Uterus (tissue), 3 donors: ENCODE measurements at regions not wholly inside any gene's neighbourhood (a gene's known extent, or its start where the extent isn't known, plus 50 kb on each side); places are given as distances from the start of the nearest gene placed in this dataset.

Source experiments
- DNase-seq, 2 donors: peaks; one replicate each; pipeline ENCODE4 v3.0.0-alpha.2; 2019 to 2020
- H3K27ac ChIP-seq, 2 donors: fragments of 200-600 bp; sonication (generic); 1 replicate in 1 of 2; 2 replicates in 1 of 2; pipeline ENCODE4 v1.5.1; 2016 to 2018
- H3K27me3 ChIP-seq, 2 donors: fragments of 200-600 bp; sonication (generic); one replicate each; pipeline ENCODE4 v1.5.1; 2018 to 2019; ENCODE audit warnings: control low read depth in 1 of 2
- H3K36me3 ChIP-seq, 2 donors: fragments of 200-600 bp; sonication (generic); one replicate each; pipeline ENCODE4 v1.5.1; 2019; ENCODE audit warnings: control low read depth in 1 of 2
- H3K4me1 ChIP-seq, 2 donors: fragments of 200-600 bp; sonication (generic); one replicate each; pipeline ENCODE4 v1.5.1; 2018 to 2019; ENCODE audit warnings: control low read depth in 1 of 2
- H3K4me3 ChIP-seq, 2 donors: fragments of 200-600 bp; sonication (generic); 1 replicate in 1 of 2; 2 replicates in 1 of 2; pipeline ENCODE4 v1.5.1; 2018 to 2019; ENCODE audit warnings: mild to moderate bottlenecking in 1 of 2
- H3K9me3 ChIP-seq, 2 donors: fragments of 200-600 bp; sonication (generic); one replicate each; pipeline ENCODE4 v1.5.1; 2019; ENCODE audit warnings: control low read depth in 1 of 2
- POLR2A ChIP-seq, 2 donors: fragments of 450-650 bp; IDR thresholded peaks; one replicate each; pipeline ENCODE4 v1.6.1; 2016; ENCODE audit warnings: antibody characterized with exemption in 2 of 2, mild to moderate bottlenecking in 1 of 2, moderate library complexity in 1 of 2
- intact Hi-C: fragments of 100-400 bp; cut with DNase I; formaldehyde crosslinking; loops from one replicate; pipeline ENCODE4 v1.15.1; 2023; ENCODE audit warnings: low total_unique reads
- TF ChIP-seq, protein P1 (sequence below), 4 experiments: fragments of 200-600 bp in 2 of 4; fragments of 450-650 bp in 2 of 4; sonication (generic) in 2 of 4; IDR thresholded peaks; one replicate each; pipeline ENCODE4 v1.5.1; 2016 to 2019; ENCODE audit warnings: antibody characterized with exemption in 4 of 4, mild to moderate bottlenecking in 2 of 4, moderate library complexity in 1 of 4
- donor health status: DM: yes; HTN: yes; CAD: no.

DNA sequence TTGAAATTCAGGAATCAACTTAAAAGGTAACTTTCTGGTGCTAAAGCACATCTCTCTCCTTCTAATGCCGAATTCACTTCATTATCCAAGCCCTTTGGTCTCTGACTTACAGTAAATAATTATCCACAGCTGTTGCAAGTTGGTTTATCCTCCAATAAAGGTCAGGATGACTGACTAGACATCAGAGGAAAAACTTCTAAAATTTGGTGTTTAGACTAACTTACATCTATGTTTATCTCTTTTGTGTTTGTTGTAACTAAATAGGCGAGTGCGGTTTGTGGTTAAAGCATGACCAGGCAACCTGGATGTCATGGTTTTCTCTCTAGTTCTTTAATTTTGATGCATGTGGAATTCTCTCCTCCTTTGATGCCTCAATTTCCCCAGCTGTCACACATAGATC is 237.4 kb upstream of the LRTM1 start:
- no peaks in the 10 kb centered on the region for H3K9me3 ChIP-seq
- no peaks in the 10 kb centered on the region for H3K36me3 ChIP-seq
- H3K4me1 ChIP-seq: peaks cover 0 to 3% of the 10 kb centered on the region in 2 donors
- H3K4me3 ChIP-seq: no peak overlapping the region
- intact Hi-C loops: no loop called here
- no peak for DNase-seq
- H3K27me3 ChIP-seq: no peaks in the 10 kb centered on the region
- H3K27ac ChIP-seq: no peak overlapping the region
- TF ChIP-seq, protein P1, sequence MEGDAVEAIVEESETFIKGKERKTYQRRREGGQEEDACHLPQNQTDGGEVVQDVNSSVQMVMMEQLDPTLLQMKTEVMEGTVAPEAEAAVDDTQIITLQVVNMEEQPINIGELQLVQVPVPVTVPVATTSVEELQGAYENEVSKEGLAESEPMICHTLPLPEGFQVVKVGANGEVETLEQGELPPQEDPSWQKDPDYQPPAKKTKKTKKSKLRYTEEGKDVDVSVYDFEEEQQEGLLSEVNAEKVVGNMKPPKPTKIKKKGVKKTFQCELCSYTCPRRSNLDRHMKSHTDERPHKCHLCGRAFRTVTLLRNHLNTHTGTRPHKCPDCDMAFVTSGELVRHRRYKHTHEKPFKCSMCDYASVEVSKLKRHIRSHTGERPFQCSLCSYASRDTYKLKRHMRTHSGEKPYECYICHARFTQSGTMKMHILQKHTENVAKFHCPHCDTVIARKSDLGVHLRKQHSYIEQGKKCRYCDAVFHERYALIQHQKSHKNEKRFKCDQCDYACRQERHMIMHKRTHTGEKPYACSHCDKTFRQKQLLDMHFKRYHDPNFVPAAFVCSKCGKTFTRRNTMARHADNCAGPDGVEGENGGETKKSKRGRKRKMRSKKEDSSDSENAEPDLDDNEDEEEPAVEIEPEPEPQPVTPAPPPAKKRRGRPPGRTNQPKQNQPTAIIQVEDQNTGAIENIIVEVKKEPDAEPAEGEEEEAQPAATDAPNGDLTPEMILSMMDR (IDR thresholded peaks at IDR 0.05): no peak
- TF ChIP-seq POLR2A (IDR thresholded peaks at IDR 0.05): no peak

DNA sequence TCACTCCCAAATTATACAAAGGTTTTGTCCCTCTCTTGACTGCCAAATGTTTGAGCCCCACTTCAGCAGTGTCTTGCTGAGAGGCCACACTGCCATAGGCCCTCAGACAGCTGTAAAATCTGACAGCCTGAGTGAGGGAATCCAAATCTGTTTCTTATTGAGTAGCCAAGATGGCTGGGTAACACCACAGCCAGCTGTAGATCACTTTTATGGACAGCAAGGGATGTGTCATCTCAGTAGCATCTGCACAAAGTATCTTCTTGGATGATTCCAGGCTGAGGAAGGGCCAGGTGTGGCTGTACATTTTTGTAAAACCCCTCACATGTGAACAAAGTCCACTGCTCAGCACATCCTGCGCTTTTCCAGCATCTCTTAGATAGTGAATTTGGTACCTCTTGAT is 237.0 kb upstream of the LRTM1 start:
- DNase-seq: no peak
- no peak overlapping the region for H3K4me3 ChIP-seq
- intact Hi-C loops: no loop called here

DNA sequence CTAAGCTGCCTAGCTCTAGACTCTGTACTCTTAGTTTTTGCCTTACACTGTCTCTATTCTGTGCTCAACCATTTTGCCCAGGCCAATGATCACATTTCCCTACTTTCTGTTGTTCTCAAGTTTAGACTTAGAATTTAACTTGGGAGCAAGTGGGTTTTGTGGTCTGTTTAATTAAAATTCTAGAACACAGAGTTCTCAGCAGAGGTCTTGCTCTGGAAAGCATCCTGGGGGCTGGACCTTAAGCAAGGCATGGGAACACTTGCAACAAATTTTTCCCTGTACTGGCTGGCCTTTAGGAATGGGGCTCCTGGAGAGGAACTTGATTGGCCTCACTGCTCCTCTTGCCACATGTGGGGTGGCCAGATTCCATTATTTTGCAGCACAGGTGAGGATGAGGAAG is 236.3 kb upstream of the LRTM1 start:
- intact Hi-C loops: no loop called here
- no peaks in the 10 kb centered on the region for H3K9me3 ChIP-seq
- H3K4me3 ChIP-seq: no peak overlapping the region
- H3K27me3 ChIP-seq: no peaks in the 10 kb centered on the region
- no peak for TF ChIP-seq POLR2A (IDR thresholded peaks at IDR 0.05)
- TF ChIP-seq, protein P1 (IDR thresholded peaks at IDR 0.05): no peak
- no peak overlapping the region for H3K27ac ChIP-seq
- H3K4me1 ChIP-seq: peaks cover 0 to 3% of the 10 kb centered on the region in 2 donors
- no peak for DNase-seq
- H3K36me3 ChIP-seq: no peaks in the 10 kb centered on the region

More for the DNA sequence above, 237.0 kb upstream of the LRTM1 start:
- Histone ChIP-seq H3K27ac (no peak overlapping the region), H3K36me3 (no peaks in the 10 kb centered on the region), H3K27me3 (no peaks in the 10 kb centered on the region), H3K4me1 (peaks cover 0 to 3% of the 10 kb centered on the region in 2 donors), H3K9me3 (no peaks in the 10 kb centered on the region)
- no peak for TF ChIP-seq POLR2A (IDR thresholded peaks at IDR 0.05)
- TF ChIP-seq, protein P1 (IDR thresholded peaks at IDR 0.05): no peak

DNA sequence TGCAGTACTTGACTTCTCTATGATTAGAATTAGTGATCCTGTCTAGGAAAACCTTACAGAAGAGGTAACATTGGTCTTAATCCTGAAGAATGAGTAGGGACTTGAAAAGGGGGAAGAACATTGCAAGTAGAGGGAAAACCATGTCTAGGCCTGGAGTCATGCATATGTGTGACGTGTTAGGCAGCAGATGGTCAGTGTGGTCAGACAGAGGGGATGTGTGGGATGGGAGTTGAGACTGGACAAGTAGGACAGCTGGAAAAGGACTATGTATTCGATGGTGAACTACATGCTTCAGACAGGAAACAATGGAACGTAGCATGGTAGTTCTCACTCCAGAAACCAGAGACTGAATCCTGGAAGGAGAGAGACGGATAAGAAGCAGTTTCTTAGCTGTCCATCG is 235.6 kb upstream of the LRTM1 start:
- Histone ChIP-seq H3K4me3 (no peak overlapping the region), H3K27ac (no peak overlapping the region), H3K27me3 (no peaks in the 10 kb centered on the region), H3K9me3 (no peaks in the 10 kb centered on the region), H3K4me1 (peaks cover 0 to 3% of the 10 kb centered on the region in 2 donors), H3K36me3 (no peaks in the 10 kb centered on the region)
- TF ChIP-seq POLR2A (IDR thresholded peaks at IDR 0.05): no peak
- TF ChIP-seq, protein P1 (IDR thresholded peaks at IDR 0.05): no peak
- DNase-seq: no peak
- intact Hi-C loops: no loop called here

DNA sequence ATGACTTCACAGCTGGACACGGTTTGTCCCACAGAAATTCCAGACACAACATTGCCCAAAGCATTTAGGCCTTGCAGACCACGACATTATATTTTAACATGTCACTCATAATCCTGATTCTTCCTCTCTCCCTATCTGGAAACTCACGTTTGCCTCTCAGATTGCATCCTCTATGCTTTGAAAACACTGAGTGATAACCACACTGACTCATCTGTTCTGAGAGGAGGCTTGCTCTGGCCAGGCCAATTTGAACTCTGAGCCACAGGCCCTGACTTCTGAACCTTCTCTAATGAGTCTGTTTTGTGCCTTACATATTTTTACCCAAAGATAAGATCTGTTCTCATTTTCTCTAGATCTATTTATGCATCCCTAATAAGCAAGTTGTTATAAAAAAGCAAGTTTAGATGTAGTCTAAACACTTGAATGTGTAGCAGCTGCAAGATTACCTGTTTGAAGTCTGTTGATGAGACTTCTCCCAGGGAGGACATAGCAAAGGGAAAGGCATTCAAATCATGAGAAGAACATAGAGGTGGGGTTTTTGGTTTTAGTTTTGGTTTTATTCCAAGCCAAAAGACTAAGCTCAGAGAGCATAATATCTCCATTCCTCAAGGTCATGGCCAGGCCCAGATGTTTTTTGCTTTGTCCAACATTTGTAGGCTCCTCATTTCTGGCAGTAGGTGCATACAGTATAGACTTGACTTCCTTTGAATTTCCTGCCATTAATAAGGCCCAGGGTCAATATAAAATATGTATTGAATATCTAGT is 234.4 kb upstream of the LRTM1 start:
- Histone ChIP-seq H3K4me3 (no peak overlapping the region), H3K4me1 (no peaks in the 10 kb centered on the region), H3K27ac (no peak overlapping the region), H3K9me3 (no peaks in the 10 kb centered on the region), H3K36me3 (no peaks in the 10 kb centered on the region), H3K27me3 (no peaks in the 10 kb centered on the region)
- no peak for DNase-seq
- intact Hi-C loops: no loop called here
- no peak for TF ChIP-seq POLR2A (IDR thresholded peaks at IDR 0.05)
- TF ChIP-seq, protein P1 (IDR thresholded peaks at IDR 0.05): no peak
